ENCODE measurements at regions not wholly inside any gene's neighbourhood (a gene's known extent, or its start where the extent isn't known, plus 50 kb on each side); places are given as distances from the start of the nearest gene placed in this dataset.

- no peak for TF ChIP-seq TSHZ2 (CRISPR knock-in tag; IDR thresholded peaks at IDR 0.05)
- no peak for TF ChIP-seq ZFP3 (CRISPR knock-in tag; IDR thresholded peaks at IDR 0.05)
These were observed 68.2 kb downstream of the RASL11A start (continued) for GRCh38 chr13:27338816-27339215.

- TF ChIP-seq ISL1 (CRISPR knock-in tag; IDR thresholded peaks at IDR 0.05) = no peak
- peak; percentile 90 for ATAC-seq
These were observed 68.7 kb downstream of the RASL11A start for GRCh38 chr13:27339299-27339698.

GRCh38 chr13:27341616-27342015, 71.0 kb downstream of the RASL11A start:
- no peak; the same call in 2 of the 3 replicates for ATAC-seq
- TF ChIP-seq ZFP3 (CRISPR knock-in tag; IDR thresholded peaks at IDR 0.05) (no peak), RARB (CRISPR knock-in tag; IDR thresholded peaks at IDR 0.05) (no peak), ISL1 (CRISPR knock-in tag; IDR thresholded peaks at IDR 0.05) (no peak), ESRRG (CRISPR knock-in tag; IDR thresholded peaks at IDR 0.05) (no peak), PPARA (CRISPR knock-in tag; IDR thresholded peaks at IDR 0.05; ENCODE audit: borderline replicate concordance) (no peak), ZNF70 (CRISPR knock-in tag; IDR thresholded peaks at IDR 0.05) (no peak), CSDC2 (CRISPR knock-in tag; IDR thresholded peaks at IDR 0.05) (no peak), TOX (CRISPR knock-in tag; IDR thresholded peaks at IDR 0.05; ENCODE audit: borderline replicate concordance) (no peak), TSHZ2 (CRISPR knock-in tag; IDR thresholded peaks at IDR 0.05) (no peak), PATZ1 (CRISPR knock-in tag; IDR thresholded peaks at IDR 0.05; ENCODE audit: borderline replicate concordance) (no peak), POU6F1 (CRISPR knock-in tag; IDR thresholded peaks at IDR 0.05; ENCODE audit: borderline replicate concordance, low read depth) (no peak), ZNF565 (CRISPR knock-in tag; conservative IDR thresholded peaks at IDR 0.05; ENCODE audit: low read depth) (no peak)

- ATAC-seq = no peak
- no peak for TF ChIP-seq POU6F1 (CRISPR knock-in tag; IDR thresholded peaks at IDR 0.05; ENCODE audit: borderline replicate concordance, low read depth)
- no peak for TF ChIP-seq CSDC2 (CRISPR knock-in tag; IDR thresholded peaks at IDR 0.05)
- TF ChIP-seq ZNF8 (CRISPR knock-in tag; IDR thresholded peaks at IDR 0.05) = no peak
- TF ChIP-seq ZNF565 (CRISPR knock-in tag; conservative IDR thresholded peaks at IDR 0.05; ENCODE audit: low read depth) = no peak
- TF ChIP-seq CSRNP3 (CRISPR knock-in tag; IDR thresholded peaks at IDR 0.05) = no peak
- no peak for TF ChIP-seq PPARA (CRISPR knock-in tag; IDR thresholded peaks at IDR 0.05; ENCODE audit: borderline replicate concordance)
- no peak for TF ChIP-seq TOX (CRISPR knock-in tag; IDR thresholded peaks at IDR 0.05; ENCODE audit: borderline replicate concordance)
- TF ChIP-seq RARB (CRISPR knock-in tag; IDR thresholded peaks at IDR 0.05) = no peak
- no peak for TF ChIP-seq ZFP3 (CRISPR knock-in tag; IDR thresholded peaks at IDR 0.05)
- no peak for TF ChIP-seq TCF4 (CRISPR knock-in tag; IDR thresholded peaks at IDR 0.05; ENCODE audit: borderline replicate concordance)
- no peak for TF ChIP-seq SNAI2 (CRISPR knock-in tag; IDR thresholded peaks at IDR 0.05)
- no peak for TF ChIP-seq BACH2 (CRISPR knock-in tag; IDR thresholded peaks at IDR 0.05; ENCODE audit: borderline replicate concordance)
- no peak for TF ChIP-seq GLIS3 (CRISPR knock-in tag; IDR thresholded peaks at IDR 0.05)
- TF ChIP-seq PATZ1 (CRISPR knock-in tag; IDR thresholded peaks at IDR 0.05; ENCODE audit: borderline replicate concordance) = no peak
These were observed 76.7 kb downstream of the RASL11A start for GRCh38 chr13:27347211-27347772.
